Suprapubic skin (tissue), 4 donors: ENCODE measurements at regions not wholly inside any gene's neighbourhood (a gene's known extent, or its start where the extent isn't known, plus 50 kb on each side); places are given as distances from the start of the nearest gene placed in this dataset.

Source experiments
- DNase-seq, 2 donors: peaks; one replicate each; pipeline ENCODE4 v3.0.0-alpha.2; 2019; ENCODE audit warnings: low spot score in 2 of 2
- H3K27ac ChIP-seq: fragments of 200-600 bp; sonication (generic); one replicate; pipeline ENCODE4 v1.5.1; 2019
- H3K27me3 ChIP-seq: fragments of 200-600 bp; sonication (generic); one replicate; pipeline ENCODE4 v1.5.1; 2019
- H3K36me3 ChIP-seq: fragments of 200-600 bp; sonication (generic); one replicate; pipeline ENCODE4 v1.5.1; 2019
- H3K4me1 ChIP-seq: fragments of 200-600 bp; sonication (generic); one replicate; pipeline ENCODE4 v1.5.1; 2019
- H3K4me3 ChIP-seq: fragments of 200-600 bp; sonication (generic); one replicate; pipeline ENCODE4 v1.5.1; 2019; ENCODE audit warnings: mild to moderate bottlenecking
- H3K9me3 ChIP-seq: fragments of 200-600 bp; sonication (generic); one replicate; pipeline ENCODE4 v1.5.1; 2019
- CTCF ChIP-seq, 2 donors: fragments of 200-600 bp in 1 of 2; fragments of 450-650 bp in 1 of 2; sonication (generic) in 1 of 2; IDR thresholded peaks; one replicate each; pipeline ENCODE4 v1.5.1; 2016 to 2019; ENCODE audit warnings: antibody characterized with exemption in 2 of 2, mild to moderate bottlenecking in 1 of 2, moderate library complexity in 1 of 2
- EP300 ChIP-seq: sonication (generic); formaldehyde crosslinking; IDR thresholded peaks from one replicate; pipeline ENCODE4 v1.6.1; 2017; ENCODE audit warnings: antibody characterized with exemption
- POLR2A ChIP-seq, 2 donors: fragments of 450-650 bp; IDR thresholded peaks; one replicate each; pipeline ENCODE4 v1.6.1; 2017; ENCODE audit warnings: antibody characterized with exemption in 2 of 2, mild to moderate bottlenecking in 2 of 2, moderate library complexity in 2 of 2
- POLR2AphosphoS5 ChIP-seq, 3 donors: sonication (generic); formaldehyde crosslinking; IDR thresholded peaks; one replicate each; pipeline ENCODE4 v1.6.1; 2017; ENCODE audit warnings: antibody characterized with exemption in 3 of 3
- WGBS: methylation state at CpG from one replicate; pipeline ENCODE4 v1.1.5; 2018; 5-methylcytosine and 5-hydroxymethylcytosine counted together

- H3K4me3 ChIP-seq, result no peak overlapping the region
- H3K9me3 ChIP-seq, result no peaks in the 10 kb centered on the region
- H3K27ac ChIP-seq, result no peak overlapping the region
- WGBS, result 35% methylated on average over 1 of the region's 1 CpG
- DNase-seq, result no peak
- H3K27me3 ChIP-seq, result no peaks in the 10 kb centered on the region
- TF ChIP-seq EP300, result no peak
- no peak for TF ChIP-seq CTCF (IDR thresholded peaks at IDR 0.05)
- TF ChIP-seq POLR2AphosphoS5 (IDR thresholded peaks at IDR 0.05), result no peak
- TF ChIP-seq POLR2A (IDR thresholded peaks at IDR 0.05), result no peak
- no peaks in the 10 kb centered on the region for H3K4me1 ChIP-seq
- no peaks in the 10 kb centered on the region for H3K36me3 ChIP-seq
These were observed 374.9 kb downstream of the GXYLT1 start for GRCh38 chr12:41769810-41770209.

- 91% methylated on average over 7 of the region's 7 CpGs for WGBS
- no peak overlapping the region for H3K27ac ChIP-seq
- TF ChIP-seq EP300 (no peak), CTCF (IDR thresholded peaks at IDR 0.05) (no peak), POLR2A (IDR thresholded peaks at IDR 0.05) (no peak), POLR2AphosphoS5 (IDR thresholded peaks at IDR 0.05) (no peak)
- H3K4me3 ChIP-seq, result no peak overlapping the region
- H3K36me3 ChIP-seq, result no peaks in the 10 kb centered on the region
- H3K9me3 ChIP-seq, result no peaks in the 10 kb centered on the region
- H3K4me1 ChIP-seq, result no peaks in the 10 kb centered on the region
- no peak for DNase-seq
- no peaks in the 10 kb centered on the region for H3K27me3 ChIP-seq
These were observed 376.2 kb downstream of the GXYLT1 start for GRCh38 chr12:41768456-41768855.

GRCh38 chr12:41762691-41763090, 382.0 kb downstream of the GXYLT1 start:
- no peak for TF ChIP-seq CTCF (IDR thresholded peaks at IDR 0.05)
- no peak for TF ChIP-seq POLR2A (IDR thresholded peaks at IDR 0.05)
- TF ChIP-seq POLR2AphosphoS5 (IDR thresholded peaks at IDR 0.05), result no peak
- TF ChIP-seq EP300, result no peak
- Histone ChIP-seq H3K4me1 (no peaks in the 10 kb centered on the region), H3K36me3 (no peaks in the 10 kb centered on the region), H3K27me3 (no peaks in the 10 kb centered on the region), H3K9me3 (no peaks in the 10 kb centered on the region), H3K4me3 (no peak overlapping the region), H3K27ac (no peak overlapping the region)
- WGBS, result 82% methylated on average over 3 of the region's 3 CpGs
- DNase-seq, result no peak

GRCh38 chr12:41745593-41745992, 399.1 kb downstream of the GXYLT1 start:
- Histone ChIP-seq H3K4me1 (no peaks in the 10 kb centered on the region), H3K27me3 (no peaks in the 10 kb centered on the region), H3K36me3 (no peaks in the 10 kb centered on the region), H3K9me3 (no peaks in the 10 kb centered on the region), H3K27ac (no peak overlapping the region), H3K4me3 (no peak overlapping the region)
- no peak for DNase-seq
- TF ChIP-seq CTCF (IDR thresholded peaks at IDR 0.05) (no peak), EP300 (no peak), POLR2AphosphoS5 (IDR thresholded peaks at IDR 0.05) (no peak), POLR2A (IDR thresholded peaks at IDR 0.05) (no peak)
- 75% methylated on average over 3 of the region's 3 CpGs for WGBS

- no peaks in the 10 kb centered on the region for H3K9me3 ChIP-seq
- H3K4me3 ChIP-seq, result no peak overlapping the region
- H3K27me3 ChIP-seq, result no peaks in the 10 kb centered on the region
- H3K27ac ChIP-seq, result no peak overlapping the region
- no peaks in the 10 kb centered on the region for H3K4me1 ChIP-seq
- WGBS, result 83% methylated on average over 4 of the region's 4 CpGs
- TF ChIP-seq POLR2A (IDR thresholded peaks at IDR 0.05), result no peak
- TF ChIP-seq POLR2AphosphoS5 (IDR thresholded peaks at IDR 0.05), result no peak
- no peak for TF ChIP-seq EP300
- TF ChIP-seq CTCF (IDR thresholded peaks at IDR 0.05), result no peak
- DNase-seq, result no peak
- no peaks in the 10 kb centered on the region for H3K36me3 ChIP-seq
These were observed 400.8 kb downstream of the GXYLT1 start for GRCh38 chr12:41743835-41744234.
